HEK293T (cell line): ENCODE measurements at regions not wholly inside any gene's neighbourhood (a gene's known extent, or its start where the extent isn't known, plus 50 kb on each side); places are given as distances from the start of the nearest gene placed in this dataset.

Experiments
- CTCF ChIA-PET: fragments of 350-600 bp; formaldehyde crosslinking; extraction: SDS; loops from one replicate; lab custom pipeline; 2021; ENCODE audit warnings: antibody characterized with exemption, inconsistent platforms; lab: Yijun Ruan, JAX
- POLR2A ChIA-PET: fragments of 350-600 bp; formaldehyde crosslinking; extraction: SDS; loops from one replicate; lab custom pipeline; 2020; ENCODE audit warnings: antibody characterized with exemption, inconsistent platforms; lab: Yijun Ruan, JAX
- DNase-seq: peaks from one replicate; pipeline ENCODE4 v3.0.0; 2012; ENCODE audit warnings: mixed read lengths; ENCODE audit errors: extremely low spot score
- ARNT ChIP-seq: fragments of 450-650 bp; IDR thresholded peaks from 2 replicates; pipeline ENCODE4 v1.6.1; 2017; ENCODE audit warnings: mild to moderate bottlenecking
- BHLHE40 ChIP-seq: fragments of 450-650 bp; IDR thresholded peaks from 2 replicates; pipeline ENCODE4 v1.6.1; 2016; ENCODE audit warnings: mild to moderate bottlenecking, moderate library complexity, borderline replicate concordance
- CTBP1 ChIP-seq: fragments of 450-650 bp; IDR thresholded peaks from 2 replicates; pipeline ENCODE4 v1.6.1; 2016; ENCODE audit warnings: borderline replicate concordance
- ELF4 ChIP-seq: fragments of 450-650 bp; IDR thresholded peaks from 2 replicates; pipeline ENCODE4 v1.6.1; 2017; ENCODE audit warnings: antibody characterized with exemption
- FOXA1 ChIP-seq: fragments of 450-650 bp; IDR thresholded peaks from 2 replicates; pipeline ENCODE4 v1.6.1; 2016; ENCODE audit warnings: mild to moderate bottlenecking
- FOXK2 ChIP-seq: fragments of 450-650 bp; IDR thresholded peaks from 2 replicates; pipeline ENCODE4 v1.6.1; 2016; ENCODE audit warnings: mild to moderate bottlenecking
- FOXM1 ChIP-seq: fragments of 450-650 bp; IDR thresholded peaks from 2 replicates; pipeline ENCODE4 v1.6.1; 2017; ENCODE audit warnings: mild to moderate bottlenecking, borderline replicate concordance
- HDGF ChIP-seq: fragments of 450-650 bp; IDR thresholded peaks from 2 replicates; pipeline ENCODE4 v1.6.1; 2017; ENCODE audit warnings: antibody characterized with exemption, borderline replicate concordance
- L3MBTL2 ChIP-seq: fragments of 450-650 bp; conservative IDR thresholded peaks from 2 replicates; pipeline ENCODE4 v1.6.1; 2016; ENCODE audit warnings: mild to moderate bottlenecking
- LEF1 ChIP-seq: fragments of 450-650 bp; IDR thresholded peaks from 2 replicates; pipeline ENCODE4 v1.6.1; 2017; ENCODE audit warnings: mild to moderate bottlenecking, borderline replicate concordance
- NFRKB ChIP-seq: fragments of 450-650 bp; IDR thresholded peaks from 2 replicates; pipeline ENCODE4 v1.6.1; 2016; ENCODE audit warnings: mild to moderate bottlenecking, moderate library complexity
- PKNOX1 ChIP-seq: fragments of 450-650 bp; IDR thresholded peaks from 2 replicates; pipeline ENCODE4 v1.6.1; 2016
- SP1 ChIP-seq: fragments of 450-650 bp; IDR thresholded peaks from 2 replicates; pipeline ENCODE4 v1.6.1; 2017
- SUZ12 ChIP-seq: fragments of 450-650 bp; IDR thresholded peaks from 2 replicates; pipeline ENCODE4 v1.6.1; 2016; ENCODE audit warnings: mild to moderate bottlenecking
- TARDBP ChIP-seq: fragments of 450-650 bp; IDR thresholded peaks from 2 replicates; pipeline ENCODE4 v1.6.1; 2016
- ZNF384 ChIP-seq: fragments of 450-650 bp; IDR thresholded peaks from 2 replicates; pipeline ENCODE4 v1.6.1; 2016

- POLR2A ChIA-PET = no interaction called here
- TF ChIP-seq L3MBTL2 = no peak
- no peak for DNase-seq
- CTCF ChIA-PET = interaction anchor here (0.6 kb wide), 2 partner anchors 98 to 126 kb away, joined by 3 read pairs; no protein-coding TSS in a partner anchor
Observed at GRCh38 chr6:48736501-48737206, 625.7 kb upstream of the PTCHD4 start.

- DNase-seq = no peak
- TF ChIP-seq ELF4 (no peak), L3MBTL2 (no peak), LEF1 (no peak), NFRKB (no peak), ZNF384 (no peak), FOXA1 (no peak), ARNT (no peak), FOXM1 (no peak)
- CTCF ChIA-PET = no interaction called here
- POLR2A ChIA-PET = no interaction called here
Observed at GRCh38 chr6:48735846-48736245, 624.8 kb upstream of the PTCHD4 start.

- no peak for DNase-seq
Observed at GRCh38 chr6:48733581-48733980, 622.6 kb upstream of the PTCHD4 start.

GRCh38 chr6:48714699-48715098 lies 603.7 kb upstream of the PTCHD4 start:
- no peak for DNase-seq
- TF ChIP-seq ELF4 (no peak), L3MBTL2 (no peak), LEF1 (no peak), PKNOX1 (no peak), SP1 (no peak), HDGF (no peak), FOXA1 (no peak), TARDBP (no peak), NFRKB (no peak), FOXK2 (no peak), ARNT (no peak), ZNF384 (no peak), CTBP1 (no peak), SUZ12 (no peak), BHLHE40 (no peak), FOXM1 (no peak)
- CTCF ChIA-PET = no interaction called here
- POLR2A ChIA-PET = no interaction called here

More at GRCh38 chr6:48733581-48733980, 622.6 kb upstream of the PTCHD4 start:
- ChIA-PET CTCF (no interaction called here), POLR2A (no interaction called here)
- TF ChIP-seq FOXA1 = no peak
- no peak for TF ChIP-seq BHLHE40
- no peak for TF ChIP-seq SUZ12
- TF ChIP-seq HDGF = no peak
- TF ChIP-seq PKNOX1 = no peak

- ChIA-PET POLR2A (no interaction called here), CTCF (no interaction called here)
- TF ChIP-seq SUZ12 (no peak), LEF1 (no peak), PKNOX1 (no peak)
- no peak for DNase-seq
Observed at GRCh38 chr6:48714250-48714649, 603.3 kb upstream of the PTCHD4 start.

- no peak for TF ChIP-seq FOXM1
- no peak for TF ChIP-seq HDGF
- no peak for TF ChIP-seq ARNT
- TF ChIP-seq L3MBTL2 = no peak
- no peak for TF ChIP-seq SUZ12
- no peak for TF ChIP-seq CTBP1
- no peak for TF ChIP-seq TARDBP
- TF ChIP-seq PKNOX1 = no peak
- no peak for TF ChIP-seq BHLHE40
- no peak for TF ChIP-seq LEF1
- no peak for TF ChIP-seq ZNF384
- TF ChIP-seq FOXK2 = no peak
- no peak for TF ChIP-seq ELF4
- ChIA-PET POLR2A (no interaction called here), CTCF (no interaction called here)
- no peak for DNase-seq
Observed at GRCh38 chr6:48713612-48714011, 602.6 kb upstream of the PTCHD4 start.
